Suppressor macrophage treated with lipopolysaccharide for 4 hours (primary cell): ENCODE measurements at regions not wholly inside any gene's neighbourhood (a gene's known extent, or its start where the extent isn't known, plus 50 kb on each side); places are given as distances from the start of the nearest gene placed in this dataset.
A peak's percentile ranks its signal among the peaks of the same experiment; 100 is the strongest.
"Not testable (repeated sequence)": the region's sequence is repeated elsewhere in the genome, so short reads cannot be mapped to it uniquely, and the experiment has no call there.

ENCODE experiments used
- DNase-seq: peaks from one replicate; pipeline ENCODE4 v3.0.0-alpha.2; 2020

DNA sequence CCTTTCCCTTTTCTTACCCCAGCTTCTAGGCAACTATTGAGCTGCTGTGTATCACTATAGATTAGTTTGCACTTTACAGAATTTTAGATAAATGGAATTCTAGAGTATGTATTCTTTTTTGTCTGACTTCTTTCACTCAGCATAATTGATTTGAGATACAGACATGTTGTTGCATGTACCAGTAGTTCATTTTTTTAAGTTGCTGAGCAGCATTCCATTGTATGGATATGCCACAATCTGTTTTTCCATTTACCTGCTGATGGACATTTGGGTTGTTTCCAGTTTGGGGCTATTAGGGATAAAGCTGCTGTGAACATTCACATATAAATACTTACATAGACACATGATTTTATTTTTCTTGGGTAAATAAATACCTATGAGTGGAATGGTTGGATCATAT is 135.7 kb downstream of the IGF1 start:
- DNase-seq: no peak

DNA sequence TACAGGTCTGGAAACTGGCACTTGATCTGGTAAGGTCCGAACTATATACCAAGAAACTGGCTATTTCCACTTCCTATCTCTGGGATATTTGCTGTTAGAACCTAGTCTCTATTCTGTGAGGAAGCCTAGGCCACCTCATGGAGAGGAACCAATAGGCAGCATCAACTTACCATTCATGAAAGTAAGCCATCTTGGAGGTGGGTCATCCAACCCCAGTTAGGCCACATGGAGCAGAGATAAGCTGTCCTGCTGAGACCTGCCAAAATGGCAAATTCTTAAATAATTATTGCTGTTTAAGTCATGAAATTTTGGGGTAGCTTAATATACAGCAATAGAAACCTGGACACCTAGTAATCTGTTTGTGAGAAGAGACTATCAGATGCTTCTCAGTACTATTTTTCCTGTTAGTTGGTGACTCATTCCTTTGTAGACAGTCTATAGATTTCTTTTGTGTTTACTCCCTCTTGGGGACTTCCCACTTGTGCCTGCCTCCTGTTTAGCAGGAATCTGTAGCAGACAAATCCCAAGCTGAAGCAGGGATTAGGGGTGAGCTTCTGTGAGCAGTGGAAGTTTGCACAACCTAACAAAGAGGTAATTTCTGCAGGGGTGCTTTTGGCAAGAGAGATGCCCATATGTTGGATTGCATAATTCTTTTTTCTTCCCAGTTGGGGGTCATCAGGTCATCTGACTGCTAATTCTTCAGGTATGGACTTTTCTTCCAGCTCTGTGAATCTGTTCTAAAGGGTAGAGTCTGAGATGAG is 136.8 kb downstream of the IGF1 start:
- DNase-seq: no peak

DNA sequence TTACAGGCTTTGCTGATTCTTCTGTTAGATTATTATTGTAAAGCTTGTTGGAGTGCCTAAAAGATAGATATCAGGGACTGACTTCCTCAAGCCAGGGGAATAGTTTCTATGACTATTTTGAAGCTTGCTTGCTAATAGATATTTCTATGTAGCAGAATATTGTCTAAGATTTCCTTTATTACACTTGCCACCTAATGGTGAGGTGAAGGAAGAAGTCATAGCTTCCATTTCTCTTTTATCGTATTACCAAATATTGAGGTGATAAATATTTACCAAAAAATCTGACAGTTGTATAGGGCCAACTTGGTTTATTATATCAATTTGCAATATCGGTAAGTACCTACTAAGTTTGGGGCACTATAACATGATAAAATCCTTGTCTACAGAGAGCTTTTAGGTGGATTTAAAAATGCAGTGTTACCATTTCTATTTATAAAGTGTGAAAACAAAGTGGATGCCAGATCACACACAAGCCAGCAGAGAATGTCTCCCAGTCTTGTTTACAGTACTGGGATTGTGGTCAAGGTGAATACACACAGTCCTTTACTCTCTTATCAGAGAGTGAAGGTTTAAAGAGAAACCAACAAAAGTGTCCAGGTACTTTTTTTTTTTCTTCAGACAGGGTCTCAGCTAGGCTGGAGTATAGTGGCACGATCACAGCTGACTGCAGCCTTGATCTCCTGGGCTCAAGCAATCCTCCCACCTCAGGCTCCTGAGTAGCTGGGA is 137.9 kb downstream of the IGF1 start:
- no peak for DNase-seq

DNA sequence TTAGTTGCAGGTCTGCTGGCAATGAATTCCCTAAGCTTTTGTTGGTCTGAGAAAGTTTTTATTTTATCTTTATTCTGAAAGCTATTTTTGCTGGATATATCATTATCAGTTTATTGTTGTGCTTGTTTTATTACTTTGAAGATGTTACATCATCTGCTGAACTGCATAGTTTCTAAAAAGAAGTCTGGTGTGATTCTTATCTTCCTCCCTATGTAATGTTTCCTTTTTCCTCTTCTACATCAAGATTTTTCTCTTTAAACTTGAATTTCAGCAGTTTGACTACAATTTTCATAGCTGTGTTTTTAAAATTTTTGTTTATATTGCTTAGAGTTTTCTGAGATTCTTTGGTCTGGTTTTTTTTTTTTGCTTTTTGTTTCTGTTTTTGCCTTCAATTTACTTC is 137.1 kb upstream of the PMCH start:
- DNase-seq: no peak

DNA sequence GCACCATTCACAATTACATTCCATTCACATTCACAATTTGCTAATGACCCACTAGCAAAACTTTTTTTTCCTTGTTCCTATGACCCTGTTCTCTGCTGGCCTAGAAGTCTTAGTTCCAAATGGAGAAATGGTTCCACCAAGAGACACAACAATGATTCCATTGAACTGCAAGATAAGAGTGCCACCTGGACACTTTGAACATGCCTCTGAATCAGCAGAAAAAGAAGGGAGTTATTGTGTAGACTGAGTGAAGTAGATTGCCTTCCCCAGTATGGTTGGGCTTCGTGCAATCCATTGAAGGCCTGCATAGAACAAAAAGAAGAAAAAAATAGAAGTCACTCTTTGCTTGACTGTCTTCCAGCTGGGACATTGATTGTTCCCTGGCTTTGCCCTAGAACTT is 133.8 kb upstream of the PMCH start:
- DNase-seq: no peak

DNA sequence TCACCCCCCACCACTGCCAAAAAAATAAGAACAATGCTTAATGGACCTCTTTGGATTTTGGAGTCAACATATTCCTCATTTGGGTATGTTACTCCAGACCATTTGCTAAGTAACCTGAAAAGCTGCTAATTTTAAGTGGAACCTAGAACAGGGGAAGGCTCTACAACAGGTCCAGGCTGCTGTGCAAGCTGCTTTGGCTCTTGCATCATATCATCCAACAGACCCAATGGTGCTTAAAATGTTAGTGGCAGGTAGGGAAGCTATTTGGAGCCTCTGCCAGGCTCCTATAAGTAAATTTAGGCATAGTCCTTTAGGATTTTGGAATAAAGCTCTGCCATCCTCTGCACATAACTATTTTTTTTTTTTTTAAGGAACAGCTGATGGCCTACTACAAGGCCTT is 132.2 kb upstream of the PMCH start:
- no peak for DNase-seq

DNA sequence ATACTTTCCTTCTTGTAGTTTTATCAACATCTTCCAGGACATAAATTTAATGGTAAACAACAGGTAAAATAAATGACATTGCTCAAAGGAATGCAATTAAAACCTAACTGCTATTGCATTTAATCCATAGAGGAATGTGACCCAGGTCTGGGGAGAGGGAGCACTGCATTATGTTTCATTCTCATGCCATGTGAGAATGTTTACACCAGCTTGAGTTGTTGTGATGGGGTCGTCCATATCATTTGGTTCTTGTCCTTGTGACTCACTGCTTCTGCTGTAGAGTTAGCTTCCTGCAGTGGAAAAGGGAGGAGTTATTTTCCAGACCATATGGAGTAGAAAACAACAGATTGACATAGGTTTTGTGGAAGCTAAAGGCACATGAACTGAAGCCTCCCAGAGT is 129.3 kb upstream of the PMCH start:
- no peak for DNase-seq

DNA sequence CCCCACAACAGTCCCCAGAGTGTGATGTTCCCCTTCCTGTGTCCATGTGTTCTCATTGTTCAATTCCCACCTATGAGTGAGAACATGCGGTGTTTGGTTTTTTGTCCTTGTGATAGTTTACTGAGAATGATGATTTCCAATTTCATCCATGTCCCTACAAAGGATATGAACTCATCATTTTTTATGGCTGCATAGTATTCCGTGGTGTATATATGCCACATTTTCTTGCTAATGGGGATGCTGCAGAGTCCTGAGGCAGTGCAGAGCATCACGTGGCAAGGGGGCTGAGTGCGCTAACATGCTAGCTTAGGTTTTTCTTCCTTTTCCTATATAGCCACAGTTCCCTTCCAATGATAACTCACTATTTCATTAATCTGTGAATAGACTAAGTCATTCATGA is 127.5 kb upstream of the PMCH start:
- not testable (repeated sequence) for DNase-seq

DNA sequence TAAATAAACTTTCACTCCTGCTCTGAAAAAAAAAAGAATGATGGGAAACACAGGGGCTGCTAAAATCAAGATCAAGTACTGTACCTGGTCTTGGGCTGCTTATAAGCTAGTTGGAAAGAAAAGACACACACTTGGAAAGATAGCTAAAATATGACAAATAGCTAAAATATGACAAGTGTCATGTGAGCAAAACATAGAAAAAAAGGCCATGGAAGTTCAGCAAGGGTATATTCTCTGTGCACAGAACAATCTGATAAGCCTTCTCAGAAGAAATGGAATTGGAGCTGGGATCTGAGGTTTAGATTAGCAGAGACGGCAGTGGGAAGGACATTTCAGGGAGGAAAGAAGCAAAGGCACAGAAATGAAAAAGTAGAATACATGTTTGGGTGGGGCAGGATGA is 126.2 kb upstream of the PMCH start:
- DNase-seq: no peak

DNA sequence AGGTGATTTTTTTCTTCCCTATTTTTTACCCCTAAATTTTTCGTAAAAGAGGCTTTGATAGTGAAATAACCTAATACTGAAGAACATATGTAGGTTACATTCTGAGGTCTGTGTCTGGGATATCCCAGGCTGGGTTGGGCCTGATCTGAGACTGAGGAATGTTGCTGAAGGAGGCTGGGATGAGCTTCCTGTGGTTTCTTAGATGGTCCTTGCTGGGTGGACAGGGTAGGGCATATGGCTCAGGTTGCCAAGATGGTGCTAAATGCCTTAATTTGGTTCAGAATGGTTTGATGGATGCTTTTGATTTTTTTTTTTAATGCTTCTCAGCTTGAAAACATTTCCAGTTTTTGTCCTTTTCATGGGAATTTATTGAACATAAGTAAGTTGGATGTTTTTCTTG is 124.6 kb upstream of the PMCH start:
- DNase-seq: no peak

DNA sequence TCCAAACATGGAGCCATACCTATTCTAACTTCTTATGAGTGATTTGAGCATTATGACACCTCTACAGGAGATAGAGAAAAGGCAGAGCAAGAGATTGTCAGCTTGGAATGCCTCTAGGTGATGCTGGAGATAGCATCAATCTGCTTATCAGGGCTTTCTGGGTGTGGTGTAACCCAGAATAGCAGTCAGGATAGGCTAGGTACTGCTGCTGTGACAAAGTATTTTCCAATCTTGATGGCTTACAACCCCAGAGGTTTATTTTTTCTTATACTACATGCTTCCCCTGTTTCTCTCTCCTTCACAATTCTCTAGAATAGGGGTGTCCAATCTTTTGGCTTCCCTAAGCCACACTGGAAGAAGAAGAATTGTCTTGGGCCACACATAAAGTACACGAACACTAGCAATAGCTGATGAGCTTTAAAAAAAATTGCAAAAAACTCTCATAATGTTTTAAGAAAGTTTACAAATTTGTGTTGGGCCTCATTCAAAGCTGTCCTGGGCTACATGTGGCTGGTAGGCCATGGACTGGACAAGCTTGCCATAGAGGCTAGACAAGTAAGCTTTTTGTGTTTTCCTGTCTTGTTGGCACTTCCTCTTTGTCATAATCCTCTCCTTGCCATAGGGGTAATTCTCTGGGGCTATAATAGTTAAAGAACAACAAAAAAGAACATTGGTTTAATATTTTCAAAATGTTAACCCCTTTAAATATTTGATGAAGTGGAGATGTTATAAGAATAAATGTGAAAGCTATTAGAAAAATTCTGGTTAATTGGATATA is 123.9 kb upstream of the PMCH start:
- DNase-seq: no peak

DNA sequence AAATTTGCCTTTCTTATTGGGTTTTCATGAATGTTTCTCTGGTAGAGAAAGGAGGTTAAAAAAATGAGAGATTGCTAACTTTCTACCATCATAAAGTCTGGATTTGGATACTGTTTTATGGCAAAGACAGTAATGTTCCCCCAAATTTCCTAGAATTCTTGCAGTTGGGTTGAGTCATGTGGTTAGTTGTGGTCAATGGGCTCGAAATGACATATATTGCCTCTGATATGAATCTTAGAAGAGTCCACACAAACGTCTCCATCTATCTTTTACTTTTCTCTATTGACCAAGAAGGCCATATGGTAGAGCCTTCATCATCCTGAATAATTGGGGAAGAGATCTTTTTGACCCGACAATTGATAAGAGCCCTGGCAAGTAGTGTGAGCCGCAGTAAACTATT is 119.5 kb upstream of the PMCH start:
- no peak for DNase-seq

DNA sequence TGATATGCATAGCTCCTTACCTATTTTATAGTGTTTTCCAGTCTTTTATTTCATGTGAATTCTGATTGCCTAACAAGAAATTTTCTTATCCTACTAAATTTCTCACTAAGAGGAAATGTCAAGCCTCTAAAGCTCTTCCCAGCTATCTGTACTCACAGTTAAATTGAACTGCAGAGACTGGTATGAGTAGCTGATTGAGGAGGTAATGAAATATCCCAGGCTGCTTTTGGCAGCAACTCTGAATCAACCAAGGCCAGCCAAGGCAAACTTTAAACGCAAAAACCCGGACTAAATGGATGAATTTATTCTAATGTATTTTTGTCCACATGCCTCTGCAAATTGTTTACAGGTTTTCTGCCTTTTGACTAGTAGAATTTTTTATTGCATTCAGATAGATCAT is 119.1 kb upstream of the PMCH start:
- no peak for DNase-seq

DNA sequence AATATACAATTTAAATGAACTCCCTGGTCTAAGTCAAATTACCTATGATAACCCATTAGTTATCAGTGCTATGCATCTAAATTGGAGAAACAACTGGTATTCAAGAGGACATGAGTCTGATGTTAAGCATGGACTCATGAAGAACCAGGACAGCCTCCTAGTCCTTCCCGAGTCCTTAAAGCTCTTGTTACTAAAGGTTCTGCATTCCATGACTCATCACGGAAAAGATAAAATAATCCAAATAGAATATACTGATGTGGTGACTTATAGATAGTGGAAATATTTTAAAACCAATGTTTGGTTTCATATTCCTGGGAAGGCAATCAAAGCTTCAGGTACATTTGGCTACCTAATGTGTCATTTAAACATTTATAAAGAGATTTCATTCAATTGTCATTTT is 117.2 kb upstream of the PMCH start:
- no peak for DNase-seq

DNA sequence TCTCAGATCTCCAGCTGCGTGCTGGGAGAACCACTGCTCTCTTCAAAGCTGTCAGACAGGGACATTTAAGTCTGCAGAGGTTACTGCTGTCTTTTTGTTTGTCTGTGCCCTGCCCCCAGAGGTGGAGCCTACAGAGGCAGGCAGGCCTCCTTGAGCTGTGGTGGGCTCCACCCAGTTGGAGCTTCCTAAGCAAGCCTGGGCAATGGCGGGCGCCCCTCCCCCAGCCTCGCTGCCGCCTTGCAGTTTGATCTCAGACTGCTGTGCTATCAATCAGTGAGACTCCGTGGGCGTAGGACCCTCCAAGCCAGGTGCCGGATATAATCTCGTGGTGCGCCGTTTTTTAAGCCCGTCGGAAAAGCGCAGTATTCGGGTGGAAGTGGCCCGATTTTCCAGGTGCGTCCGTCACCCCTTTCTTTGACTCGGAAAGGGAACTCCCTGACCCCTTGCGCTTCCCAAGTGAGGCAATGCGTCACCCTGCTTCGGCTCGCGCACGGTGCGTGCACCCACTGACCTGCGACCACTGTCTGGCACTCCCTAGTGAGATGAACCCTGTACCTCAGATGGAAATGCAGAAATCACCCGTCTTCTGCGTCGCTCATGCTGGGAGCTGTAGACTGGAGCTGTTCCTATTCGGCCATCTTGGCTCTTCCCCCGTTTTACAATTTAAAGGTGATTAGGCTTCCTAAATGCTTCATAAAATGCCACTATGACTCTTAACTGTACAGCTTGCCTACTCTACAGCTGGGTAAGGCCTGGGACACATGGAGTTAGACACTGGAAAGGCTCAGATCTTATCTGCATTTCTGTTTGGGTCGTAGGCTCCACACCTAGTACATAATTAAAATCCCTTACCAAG is 115.7 kb upstream of the PMCH start:
- DNase-seq: not testable (repeated sequence)

DNA sequence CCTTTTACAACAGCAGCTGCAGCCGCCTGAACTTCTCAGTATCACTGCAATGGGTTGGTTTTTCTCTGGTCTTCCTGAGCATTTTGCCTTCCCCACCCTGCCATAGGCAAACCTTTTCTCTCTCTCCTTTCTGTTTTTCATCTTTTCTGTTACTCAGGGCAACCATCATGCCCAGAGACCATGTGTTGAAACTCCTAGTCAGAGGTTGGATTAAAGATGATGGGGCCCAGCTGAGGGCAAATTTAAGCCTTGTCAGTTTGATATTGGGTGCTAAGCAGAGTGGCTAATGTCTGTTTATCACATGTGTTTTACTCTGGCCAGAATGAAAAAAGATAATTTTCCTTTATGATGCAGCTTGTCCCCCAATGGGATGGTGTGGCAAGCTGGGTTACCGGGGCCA is 107.9 kb upstream of the PMCH start:
- no peak for DNase-seq

DNA sequence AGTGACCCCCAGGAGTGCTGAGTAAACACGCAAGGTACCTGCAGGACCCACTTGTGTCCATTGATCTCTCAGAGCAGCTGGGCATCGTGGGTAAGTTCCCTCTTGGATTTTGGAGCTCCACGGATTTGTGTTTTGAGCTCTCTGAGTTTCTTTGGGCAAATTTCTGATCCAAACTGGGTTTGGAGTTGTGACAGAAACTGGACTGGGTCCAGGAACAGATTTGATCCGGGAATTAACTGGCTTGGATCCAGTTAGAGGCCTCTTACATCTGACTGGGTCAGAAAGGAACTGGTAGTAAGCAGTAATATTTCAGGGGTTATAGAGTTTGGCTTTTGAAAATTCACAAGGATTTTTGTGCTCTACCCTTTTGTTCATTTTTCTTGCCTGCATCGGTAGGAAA is 107.0 kb upstream of the PMCH start:
- not testable (repeated sequence) for DNase-seq

DNA sequence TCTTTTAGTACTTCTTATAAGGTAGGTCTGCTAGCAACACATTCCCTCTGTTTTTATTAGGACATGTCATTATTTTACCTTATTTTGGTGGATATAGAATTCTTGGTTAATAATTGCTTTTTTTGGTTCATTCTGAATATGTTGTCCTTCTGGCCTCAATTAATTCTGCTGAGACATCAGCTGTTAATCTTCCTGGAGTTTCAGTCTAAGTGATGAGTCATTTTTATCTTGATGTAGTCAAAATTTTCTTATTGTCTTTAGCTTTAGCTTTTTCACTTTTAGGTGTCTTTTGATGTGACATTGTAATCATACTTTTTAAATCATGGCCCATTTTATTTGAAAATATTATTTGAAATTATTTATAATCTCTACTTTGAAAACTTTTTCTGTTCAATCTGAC is 104.9 kb upstream of the PMCH start:
- no peak for DNase-seq

DNA sequence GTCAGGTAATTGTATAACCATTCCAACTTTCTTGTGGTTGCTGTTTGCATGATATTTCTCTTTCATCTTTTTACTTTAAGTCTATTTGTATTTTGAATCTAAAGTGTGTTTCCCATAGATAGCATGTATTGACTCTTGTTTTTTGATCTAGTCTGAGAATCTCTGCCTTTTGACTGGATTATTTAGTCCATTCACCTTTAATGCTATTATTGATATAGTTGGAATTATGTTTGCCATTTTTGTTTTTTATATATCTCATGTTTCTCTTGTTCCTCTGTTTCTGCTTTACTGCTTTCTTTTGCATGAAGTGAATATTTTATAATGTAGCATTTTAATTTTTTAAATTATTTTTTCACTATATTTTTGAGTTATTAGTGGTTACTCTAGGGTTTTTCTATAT is 103.9 kb upstream of the PMCH start:
- DNase-seq: no peak

DNA sequence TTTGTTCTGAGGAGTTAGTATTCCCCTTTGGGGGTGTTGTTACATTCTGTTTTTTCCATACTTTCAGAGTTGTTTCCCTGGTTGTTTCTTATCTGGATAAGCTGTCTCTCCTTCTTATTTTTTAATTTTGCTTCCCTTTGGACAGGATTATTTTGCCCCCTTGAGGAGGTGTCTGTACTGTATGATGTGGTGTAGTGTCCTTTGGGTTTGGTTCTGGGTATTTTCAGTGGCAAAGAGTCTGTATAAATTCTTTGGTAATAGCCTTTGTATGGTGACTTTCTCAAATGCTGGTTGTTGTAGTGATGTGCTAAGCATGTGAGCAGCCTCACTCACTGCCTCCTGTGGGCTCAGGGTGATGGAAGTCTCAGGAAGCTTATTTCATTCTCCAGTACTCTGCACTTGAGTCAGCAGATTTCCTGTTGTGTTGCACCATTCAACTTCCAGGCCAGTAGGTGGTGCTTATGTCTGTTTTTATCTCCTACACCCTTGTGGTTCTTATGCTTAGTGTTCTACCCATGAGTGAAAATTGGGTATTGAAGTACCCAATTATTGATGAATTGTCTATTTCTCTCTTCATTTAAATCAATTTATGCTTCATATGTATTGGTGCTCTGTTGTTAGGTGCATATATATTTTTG is 103.3 kb upstream of the PMCH start:
- DNase-seq: peak; percentile 61

DNA sequence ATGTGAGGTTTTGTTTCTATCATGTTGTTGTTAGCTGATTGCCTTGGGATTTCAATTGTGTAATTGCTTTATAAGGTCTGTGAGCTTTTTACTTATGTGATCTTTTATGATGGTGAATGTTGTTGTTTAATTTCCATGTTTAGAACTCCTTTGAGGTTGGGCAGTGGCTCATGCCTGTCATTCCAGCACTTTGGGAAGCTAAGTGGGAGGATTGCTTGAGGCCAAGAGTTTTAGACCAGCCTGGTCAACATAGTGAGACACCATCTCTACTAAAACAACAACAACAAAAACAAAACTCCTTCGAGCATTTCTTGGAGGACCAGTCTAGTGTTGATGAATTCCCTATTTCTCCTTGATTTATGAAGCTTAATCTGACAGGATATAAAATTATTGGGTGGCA is 102.1 kb upstream of the PMCH start:
- no peak for DNase-seq

DNA sequence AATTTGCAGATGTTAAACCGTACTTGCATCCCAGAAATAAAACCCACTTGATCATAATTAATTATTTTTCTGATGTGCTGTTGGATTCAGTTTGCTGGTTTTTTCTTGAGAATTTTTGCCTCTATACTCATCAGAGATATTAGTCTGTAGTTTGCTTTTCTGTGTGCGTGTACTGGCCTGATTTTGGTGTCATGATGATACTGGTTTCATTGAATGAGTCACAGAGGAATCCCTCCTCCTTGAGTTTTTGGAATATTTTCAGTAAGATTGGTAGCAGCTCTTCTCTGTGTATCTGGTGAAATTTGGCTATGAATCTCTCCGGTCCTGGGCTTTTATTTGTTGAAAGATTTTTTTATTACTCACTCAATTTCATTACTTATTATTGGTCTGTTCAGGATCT is 100.4 kb upstream of the PMCH start:
- DNase-seq: no peak

DNA sequence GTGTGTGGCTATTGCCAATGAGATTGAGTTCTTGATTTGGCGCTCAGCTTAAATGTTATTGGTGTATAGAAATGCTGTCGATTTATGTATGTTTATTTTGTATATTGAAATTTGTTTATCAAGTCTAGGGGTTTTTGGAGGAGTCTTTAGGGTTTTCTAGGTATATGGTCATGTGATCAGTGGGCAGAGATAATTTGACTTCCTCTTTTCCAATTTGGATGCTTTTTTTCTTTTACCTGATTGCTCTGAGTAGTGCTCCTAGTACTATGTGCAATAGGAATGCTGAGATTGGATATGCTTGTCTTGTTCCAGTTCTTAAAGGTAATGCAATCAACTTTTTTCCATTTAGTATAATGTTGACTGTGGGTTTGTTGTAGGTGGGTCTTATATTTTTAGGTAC is 99.8 kb upstream of the PMCH start:
- DNase-seq: no peak
